Stimulated activated CD8-positive, alpha-beta memory T cell treated with anti-CD3 and anti-CD28 coated beads, Interleukin-7, amount 100 ng/mL, for 24 hours (primary cell): ENCODE measurements at regions not wholly inside any gene's neighbourhood (a gene's known extent, or its start where the extent isn't known, plus 50 kb on each side); places are given as distances from the start of the nearest gene placed in this dataset.
"Not testable (repeated sequence)": the region's sequence is repeated elsewhere in the genome, so short reads cannot be mapped to it uniquely, and the experiment has no call there.

Source experiments
- DNase-seq: peaks from one replicate; pipeline ENCODE4 v3.0.0-alpha.2; 2020; ENCODE audit warnings: low read depth

DNA sequence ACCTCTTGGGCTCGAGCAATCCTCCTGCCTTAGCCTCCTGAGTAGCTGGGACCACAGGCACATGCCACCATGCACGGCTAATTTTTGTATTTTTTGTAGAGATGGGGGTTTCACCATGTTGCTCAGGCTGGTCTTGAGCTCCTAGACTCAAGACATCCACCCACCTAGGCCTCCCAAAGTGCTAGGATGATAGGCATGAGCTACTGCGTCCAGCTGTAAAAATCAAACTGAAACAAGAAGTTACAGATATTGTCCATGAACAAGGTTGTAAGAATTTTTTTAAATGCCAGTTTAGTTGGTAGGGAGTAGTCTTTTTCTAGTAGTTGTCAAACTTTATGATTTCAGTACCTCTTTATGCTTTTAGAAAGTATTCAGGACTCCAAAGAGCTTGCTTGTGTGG lies 424.4 kb upstream of the PMFBP1 start:
- no peak for DNase-seq

DNA sequence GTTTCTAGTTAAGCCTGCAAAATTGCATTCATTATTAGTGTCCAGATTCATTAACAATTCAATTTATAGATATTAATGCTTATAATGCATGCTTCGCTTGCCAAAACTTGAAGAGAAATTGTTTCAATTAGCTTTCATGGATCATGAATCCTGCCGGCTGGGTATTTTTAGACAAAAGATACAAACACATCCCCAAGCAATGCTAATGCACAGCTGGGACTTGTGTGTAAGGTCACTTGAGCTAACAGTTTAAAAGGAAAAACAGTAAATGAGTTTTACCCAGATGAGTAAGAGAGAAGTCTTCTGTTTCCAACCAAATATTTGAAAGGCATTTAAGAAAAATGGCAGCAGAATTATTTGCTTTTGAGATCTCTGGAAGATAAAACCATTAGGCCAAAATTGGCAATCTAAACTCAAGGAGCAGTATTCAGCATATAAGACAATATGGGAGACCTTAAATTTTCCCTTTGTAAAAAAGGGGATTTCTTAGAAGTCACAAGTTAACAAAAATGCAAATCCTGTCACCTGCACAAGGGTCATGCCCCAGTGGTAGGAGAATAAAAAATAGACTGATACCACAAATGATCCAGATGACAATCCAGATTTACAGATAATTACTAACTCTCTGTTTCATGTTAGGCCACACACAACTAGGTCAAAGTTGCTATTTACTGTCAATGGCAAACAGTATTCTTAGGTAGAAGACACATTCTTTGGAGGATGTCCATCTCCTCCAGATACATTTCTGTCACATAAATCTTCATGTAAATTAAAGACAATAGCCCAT lies 418.4 kb upstream of the PMFBP1 start:
- no peak for DNase-seq

- DNase-seq = no peak
Measured at GRCh38 chr16:72588551-72588950, 416.6 kb upstream of the PMFBP1 start.

- not testable (repeated sequence) for DNase-seq
Measured at GRCh38 chr16:72578061-72578460, 406.1 kb upstream of the PMFBP1 start.

DNA sequence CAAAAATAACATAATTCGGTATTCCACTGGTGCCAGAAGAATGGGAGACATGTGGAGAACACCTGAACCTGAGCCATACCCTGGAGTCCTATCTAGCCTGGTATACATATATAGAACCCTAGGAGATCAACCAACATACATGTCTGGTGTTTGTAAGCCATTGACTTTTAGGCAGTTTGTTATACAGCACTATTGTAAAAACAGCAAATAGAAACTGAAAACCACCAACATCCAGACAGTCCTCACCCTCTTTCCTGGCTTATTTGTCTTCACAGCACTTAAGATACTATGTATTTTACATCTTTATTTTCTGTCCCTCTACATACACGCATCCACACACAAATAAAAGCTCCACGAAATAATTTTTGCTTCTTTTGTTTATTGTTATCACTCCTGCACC lies 404.2 kb upstream of the PMFBP1 start:
- no peak for DNase-seq

- no peak for DNase-seq
Measured at GRCh38 chr16:72569677-72570076, 397.7 kb upstream of the PMFBP1 start.

- DNase-seq = no peak
Measured at GRCh38 chr16:72568502-72568901, 396.5 kb upstream of the PMFBP1 start.

DNA sequence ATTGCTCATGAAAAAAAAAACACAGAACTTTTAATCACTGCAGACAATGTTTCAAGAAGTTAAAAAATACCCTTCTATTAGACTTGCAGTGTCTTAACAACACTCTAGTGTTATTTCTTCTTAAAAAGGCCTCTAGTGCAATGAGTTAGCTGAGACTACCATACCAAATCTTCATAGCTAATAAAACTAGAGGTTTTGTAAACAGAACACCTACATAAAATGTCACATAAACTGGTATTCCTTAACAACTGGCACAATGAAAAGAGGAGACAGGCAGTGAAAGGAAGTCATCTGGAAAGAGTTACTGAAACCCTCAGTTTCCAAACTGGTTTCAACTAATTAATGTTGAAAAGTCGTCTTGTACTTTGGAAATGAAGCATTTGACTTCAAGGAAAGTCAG lies 394.2 kb upstream of the PMFBP1 start:
- DNase-seq = no peak

- no peak for DNase-seq
Measured at GRCh38 chr16:72565106-72565505, 393.2 kb upstream of the PMFBP1 start.

GRCh38 chr16:72560617-72561016 lies 388.7 kb upstream of the PMFBP1 start:
- DNase-seq = no peak

GRCh38 chr16:72558501-72558900 lies 386.5 kb upstream of the PMFBP1 start:
- no peak for DNase-seq

GRCh38 chr16:72554935-72555334 lies 383.0 kb upstream of the PMFBP1 start:
- no peak for DNase-seq

GRCh38 chr16:72552654-72553053 lies 380.7 kb upstream of the PMFBP1 start:
- DNase-seq = no peak

GRCh38 chr16:72551649-72552048 lies 379.7 kb upstream of the PMFBP1 start:
- no peak for DNase-seq

GRCh38 chr16:72549878-72550277 lies 377.9 kb upstream of the PMFBP1 start:
- DNase-seq = no peak

DNA sequence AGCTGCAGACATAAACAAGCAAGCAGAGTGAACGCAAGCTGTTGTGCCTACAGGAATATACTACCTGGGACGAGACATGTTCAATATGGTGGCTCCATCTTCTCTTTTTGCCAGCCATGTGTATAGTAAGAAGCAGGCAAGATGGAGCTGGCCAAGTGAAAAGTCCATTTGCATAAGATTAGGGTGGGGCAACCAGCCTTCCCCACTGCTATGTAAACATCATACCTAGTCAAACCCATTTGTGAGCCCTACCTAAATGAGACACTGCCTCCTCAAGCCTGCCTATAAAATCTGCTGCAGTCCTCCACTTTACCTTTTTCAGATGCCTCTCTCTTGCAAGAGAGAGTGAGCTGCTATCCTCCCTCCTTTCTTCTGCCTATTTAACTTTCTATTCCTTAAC lies 370.1 kb upstream of the PMFBP1 start:
- DNase-seq = no peak

DNA sequence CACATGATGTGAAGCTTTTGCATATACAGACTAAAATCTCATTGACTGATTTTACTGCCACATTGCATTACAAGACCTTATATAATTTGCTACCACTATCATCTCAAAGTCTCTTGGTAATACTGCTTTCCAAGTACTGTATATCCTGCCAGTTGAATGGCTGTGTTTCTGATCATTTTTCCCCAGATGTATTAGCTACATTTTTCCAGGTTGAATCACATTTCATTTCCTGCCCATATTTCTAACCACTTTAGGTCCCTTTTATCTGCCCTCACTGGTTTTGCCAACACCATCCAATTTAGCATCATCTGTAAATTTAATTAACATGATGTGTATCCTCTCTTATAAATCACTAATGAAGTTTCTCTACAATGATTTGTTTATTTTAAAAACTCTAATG lies 365.7 kb upstream of the PMFBP1 start:
- DNase-seq = no peak

DNA sequence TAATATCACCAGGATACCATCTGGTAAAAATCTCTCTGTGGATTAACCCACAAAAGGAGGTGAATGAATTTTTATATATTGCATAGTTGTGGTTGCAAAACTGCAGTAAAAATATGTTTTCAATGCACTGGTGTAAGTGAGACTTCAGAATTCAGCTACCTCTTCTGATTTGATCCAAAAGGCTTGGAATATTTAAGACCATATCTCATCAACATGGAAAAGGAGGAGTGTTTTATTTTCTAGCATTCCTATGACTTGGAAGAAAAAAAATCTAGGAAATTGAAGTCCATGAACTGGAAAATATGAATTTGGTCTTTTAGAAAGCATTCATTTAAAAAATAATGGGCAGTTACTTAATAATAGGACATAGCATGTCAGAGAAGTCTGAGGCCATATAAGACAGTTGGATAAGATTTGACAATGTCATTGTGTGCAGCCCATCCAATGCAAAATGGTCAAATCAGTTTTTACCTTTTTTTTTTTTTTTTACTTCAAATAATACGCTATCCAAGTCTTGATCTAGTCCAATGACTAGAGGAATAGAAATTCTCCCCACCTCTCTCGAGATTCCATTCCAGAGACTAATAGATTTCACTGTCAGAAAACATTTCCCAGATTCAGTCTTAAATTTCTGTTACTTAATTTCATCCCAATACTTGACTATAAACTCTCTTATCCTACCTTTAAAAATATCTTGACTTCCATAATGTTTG lies 364.9 kb upstream of the PMFBP1 start:
- no peak for DNase-seq

DNA sequence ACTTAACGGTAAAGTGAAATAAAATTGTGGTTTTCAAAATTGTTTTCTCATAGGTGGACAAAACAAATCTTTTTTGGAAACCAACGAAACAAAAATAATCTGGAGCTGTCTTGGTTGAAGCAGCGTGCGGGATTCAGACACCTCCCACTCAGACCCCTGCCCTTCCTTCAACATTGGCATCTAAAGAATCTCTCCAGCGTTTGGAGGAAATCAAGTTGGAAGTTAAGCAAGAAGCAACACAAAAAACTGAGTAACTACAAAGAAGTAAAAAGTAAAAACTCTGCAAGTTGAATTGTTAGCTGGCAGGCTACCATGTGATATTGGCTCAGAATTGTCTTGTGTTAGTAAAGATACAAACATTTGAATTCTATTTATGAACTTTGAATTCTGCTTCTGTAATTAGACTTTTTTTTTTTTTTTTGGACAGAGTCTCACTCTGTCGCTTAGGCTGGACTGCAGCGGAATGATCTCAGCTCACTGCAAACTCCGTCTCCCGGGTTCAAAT lies 361.0 kb upstream of the PMFBP1 start:
- DNase-seq = no peak

DNA sequence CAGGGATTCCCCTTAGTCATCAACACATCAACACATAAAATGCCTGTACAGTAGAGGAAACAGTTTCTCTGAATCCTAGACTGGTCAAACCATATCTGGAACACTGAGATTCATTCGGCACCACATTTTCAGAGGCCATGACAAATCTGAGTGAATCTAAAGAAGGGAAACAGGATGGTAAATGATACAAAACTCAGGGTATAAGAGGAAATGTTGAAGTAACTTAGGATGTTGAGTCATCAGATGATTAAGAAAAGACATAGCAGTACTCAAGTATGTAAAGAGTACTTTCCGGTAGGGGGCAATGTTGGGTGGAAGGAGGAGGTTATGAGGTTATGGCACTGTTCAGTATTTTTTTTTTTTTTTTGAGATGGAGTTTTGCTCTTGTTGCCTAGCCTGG lies 358.5 kb upstream of the PMFBP1 start:
- DNase-seq = no peak

DNA sequence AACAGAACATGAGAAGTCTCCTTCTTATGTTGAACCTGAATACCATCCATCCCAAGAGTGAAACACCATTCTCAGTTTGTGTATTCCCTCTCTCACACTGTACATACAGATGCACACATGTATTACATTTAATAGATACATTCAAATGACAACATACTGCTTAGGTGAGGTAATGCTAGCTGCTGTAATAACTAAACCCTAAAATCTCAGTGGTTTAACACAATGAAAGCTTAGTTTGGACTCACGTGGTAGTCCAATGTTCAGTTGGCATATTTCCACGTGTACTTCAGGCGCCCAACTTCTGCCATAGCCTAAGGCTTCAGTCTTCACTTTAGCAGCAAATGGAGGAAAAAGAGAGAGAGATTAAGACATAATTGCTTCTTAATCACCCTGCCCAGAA lies 351.1 kb upstream of the PMFBP1 start:
- no peak for DNase-seq

GRCh38 chr16:72517154-72517553 lies 345.2 kb upstream of the PMFBP1 start:
- DNase-seq = no peak

- no peak for DNase-seq
Measured at GRCh38 chr16:72511171-72511570, 339.2 kb upstream of the PMFBP1 start.

DNA sequence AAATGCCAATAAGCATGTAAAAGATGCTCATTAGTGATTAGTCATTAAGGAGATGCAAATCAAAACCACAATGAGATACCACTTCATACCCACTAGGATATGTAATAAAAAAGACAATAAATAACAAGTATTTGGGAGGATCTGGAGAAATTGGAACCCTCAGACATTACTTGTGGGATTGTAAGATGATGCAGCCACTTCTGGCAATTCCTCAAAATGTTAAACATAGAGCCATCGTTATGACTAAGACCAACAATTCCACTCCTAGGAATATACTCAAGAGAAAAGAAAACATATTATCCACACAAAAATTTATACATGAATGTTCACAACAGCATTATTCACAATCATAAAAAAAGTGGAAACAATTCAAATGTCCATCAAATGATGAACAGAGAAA lies 336.2 kb upstream of the PMFBP1 start:
- no peak for DNase-seq
